HepG2 (cell line): ENCODE measurements at regions not wholly inside any gene's neighbourhood (a gene's known extent, or its start where the extent isn't known, plus 50 kb on each side); places are given as distances from the start of the nearest gene placed in this dataset.

Experiments used
- ATAC-seq: fragments of 200-7000 bp; cut with Tn5 transposase; 3 replicates; pipeline ENCODE4 v1.9.1; 2020; ENCODE audit warnings: mild to moderate bottlenecking, moderate library complexity
- BruUV-seq: library from RNA; stranded (reverse); fragments of 400-500 nt; replicated peaks from 2 replicates; lab custom pipeline; 2021; lab: Mats Ljungman, UMichigan
- CTCF ChIA-PET: fragments of 300-600 bp; formaldehyde crosslinking; extraction: SDS; loops from one replicate; lab custom pipeline; 2021; ENCODE audit warnings: low total read pairs, inconsistent platforms, low intra/inter-chr PET ratio; lab: Yijun Ruan, JAX
- POLR2A ChIA-PET: fragments of 350-600 bp; sonication (Branson Sonifier 250); formaldehyde crosslinking; loops from one replicate; lab custom pipeline; 2020; ENCODE audit warnings: antibody characterized with exemption, inconsistent platforms; lab: Yijun Ruan, JAX
- DNase-seq: peaks from one replicate; pipeline ENCODE4 v3.0.0-alpha.2; 2015; ENCODE audit warnings: low spot score
- FAIRE-seq: peaks from 3 replicates; lab custom pipeline; 2011; peaks lifted over from hg19 to GRCh38; lab: Jason Lieb, UNC
- H2AFZ ChIP-seq: one replicate; pipeline ENCODE4 v1.6.1; 2011; ENCODE audit warnings: low read length, inconsistent platforms
- H3K27ac ChIP-seq: fragments of 300-600 bp; 3 replicates; pipeline ENCODE4 v1.8.0; 2011; ENCODE audit warnings: mixed run types, mild to moderate bottlenecking, mixed read lengths, low read length, inconsistent platforms; ENCODE audit not compliant: insufficient read depth; ENCODE audit errors: extremely low read length
- H3K27me3 ChIP-seq, 2 experiments: fragments of 200-600 bp in 1 of 2; 2 replicates in 1 of 2; 3 replicates in 1 of 2; pipeline versions ENCODE4 v1.6.0 to v1.8.0; 2011; ENCODE audit warnings: low read length in 2 of 2, mild to moderate bottlenecking in 2 of 2, moderate library complexity in 2 of 2, inconsistent platforms in 1 of 2; ENCODE audit not compliant: insufficient read depth in 2 of 2, control insufficient read depth in 1 of 2
- H3K36me3 ChIP-seq, 2 experiments: fragments of 200-600 bp in 1 of 2; replicated peaks in 1 of 2; 2 replicates in 1 of 2; 3 replicates in 1 of 2; pipeline versions ENCODE4 v1.5.1 to v1.8.0; 2011; ENCODE audit warnings: low read length in 2 of 2, inconsistent platforms in 1 of 2; ENCODE audit not compliant: insufficient read depth in 2 of 2, control insufficient read depth in 1 of 2
- H3K4me1 ChIP-seq: 2 replicates; pipeline ENCODE4 v1.5.1; 2012; ENCODE audit warnings: low read length, inconsistent platforms; ENCODE audit not compliant: insufficient read depth
- H3K4me2 ChIP-seq: 2 replicates; pipeline ENCODE4 v1.6.0; 2011; ENCODE audit warnings: low read depth, low read length, inconsistent platforms
- H3K4me3 ChIP-seq, 3 experiments: fragments of 200-600 bp in 1 of 3; sonication (generic), shearing (Covaris generic) in 1 of 3; replicated peaks in 1 of 3; 2 replicates each; pipeline ENCODE4 v1.5.1; 2011 to 2016; ENCODE audit warnings: low read length in 3 of 3, inconsistent platforms in 2 of 3, low read depth in 2 of 3, mild to moderate bottlenecking in 2 of 3, control low read depth in 1 of 3, mixed read lengths in 1 of 3; ENCODE audit not compliant: insufficient read depth in 1 of 3
- H3K79me2 ChIP-seq: one replicate; pipeline ENCODE4 v1.6.1; 2011; ENCODE audit warnings: low read length, inconsistent platforms; ENCODE audit not compliant: insufficient read depth
- H3K9ac ChIP-seq: 2 replicates; pipeline ENCODE4 v1.6.0; 2011; ENCODE audit warnings: mild to moderate bottlenecking, low read depth, low read length, inconsistent platforms; ENCODE audit not compliant: insufficient read depth
- H3K9me3 ChIP-seq: 2 replicates; pipeline ENCODE4 v1.5.1; 2012; ENCODE audit warnings: mild to moderate bottlenecking, low read length
- H4K20me1 ChIP-seq: 2 replicates; pipeline ENCODE4 v1.6.0; 2011; ENCODE audit warnings: inconsistent platforms, mild to moderate bottlenecking, low read length, moderate library complexity; ENCODE audit not compliant: insufficient read depth
- CCAR2 ChIP-seq: fragments of 200-400 bp; formaldehyde crosslinking; optimal IDR thresholded peaks from 2 replicates; pipeline ENCODE3; 2018; ENCODE audit warnings: low read depth, mild to moderate bottlenecking, low read length, moderate library complexity
- HNF4A ChIP-seq: sonication (generic); formaldehyde crosslinking; IDR thresholded peaks from 2 replicates; pipeline ENCODE4 v1.4.0; 2020; ENCODE audit warnings: missing genetic modification reagents
- MIXL1 ChIP-seq: IDR thresholded peaks from 2 replicates; pipeline ENCODE4 v1.6.1; 2016
- RNF2 ChIP-seq: fragments of 450-650 bp; conservative IDR thresholded peaks from 2 replicates; pipeline ENCODE4 v1.6.1; 2016; ENCODE audit warnings: low read depth
- ZNF816 ChIP-seq: sonication (generic); formaldehyde crosslinking; IDR thresholded peaks from 2 replicates; pipeline ENCODE4 v1.8.0; 2022; ENCODE audit warnings: missing genetic modification reagents, mild to moderate bottlenecking, borderline replicate concordance
- WGBS: methylation state at CpG from one replicate; pipeline ENCODE4 v1.1.6; 2017; ENCODE audit warnings: low lambda C conversion rate; 5-methylcytosine and 5-hydroxymethylcytosine counted together
- in situ Hi-C: cut with HindIII; loops from 2 replicates; pipeline ENCODE4 v1.10.0; 2017; ENCODE audit warnings: low pct_unique_long_range_greater_than_20kb; ENCODE audit not compliant: extremely low pct_ligation_motif_present
- intact Hi-C: fragments of 100-400 bp; cut with micrococcal nuclease; formaldehyde crosslinking; loops from one replicate; pipeline ENCODE4 v1.10.0; 2022; ENCODE audit not compliant: unreplicated experiment

DNA sequence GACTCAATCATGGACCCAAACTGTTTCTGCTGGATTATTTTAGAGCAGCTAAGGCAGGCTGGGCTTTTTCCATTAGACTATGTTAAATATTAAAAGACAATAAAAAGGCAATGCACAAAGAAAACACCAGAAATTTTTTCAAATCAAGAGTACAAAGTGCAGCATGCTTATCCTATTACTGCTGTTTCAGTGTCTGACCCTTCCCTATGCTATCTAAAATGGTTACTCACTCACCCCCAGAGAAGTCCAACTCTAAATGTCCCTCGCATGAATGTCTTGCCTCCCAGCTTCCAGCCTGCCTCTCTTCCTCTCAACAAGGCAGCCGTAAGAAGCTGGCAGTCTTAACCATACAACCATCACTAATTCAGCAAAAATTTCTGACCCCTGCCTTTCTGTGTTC, 108.7 kb upstream of the SYT6 start:
- no peaks in the 10 kb centered on the region for H3K27me3 ChIP-seq
- no peak overlapping the region for H3K4me2 ChIP-seq

DNA sequence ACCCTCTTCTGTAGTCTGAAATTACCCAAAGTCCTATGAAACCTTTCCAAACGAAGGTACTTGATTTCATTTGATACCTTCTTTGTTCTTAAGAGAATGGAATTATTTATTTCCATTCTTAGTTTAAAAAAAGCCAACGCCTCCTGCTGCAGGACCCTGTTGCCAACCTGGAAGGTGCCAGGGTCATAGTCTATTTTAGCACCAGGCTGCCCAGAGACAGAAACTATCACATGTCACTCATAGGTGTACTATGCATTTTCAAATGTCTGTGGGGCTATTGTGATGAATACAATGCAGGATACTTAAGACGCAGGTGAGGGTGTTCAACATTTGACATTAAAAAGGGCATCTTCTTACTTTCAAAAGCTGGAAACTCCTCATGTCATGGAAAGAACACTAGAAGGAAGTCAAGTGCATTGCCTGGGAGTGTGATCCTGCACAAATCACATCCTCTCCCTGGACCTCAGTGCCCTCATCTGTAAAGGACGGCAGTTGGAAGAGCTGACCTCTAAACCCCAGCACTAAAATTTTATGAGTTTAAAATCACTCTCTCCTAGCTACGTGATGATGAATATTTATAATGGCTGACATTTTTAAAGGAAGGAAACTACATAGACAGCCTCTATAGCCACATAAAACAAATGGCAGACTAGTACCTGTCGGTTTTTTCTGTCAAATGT, 107.3 kb upstream of the SYT6 start:
- H4K20me1 ChIP-seq, result no peaks in the 10 kb centered on the region
- ChIA-PET CTCF (no interaction called here), POLR2A (no interaction called here)

More for the DNA sequence above, 108.7 kb upstream of the SYT6 start:
- Histone ChIP-seq H3K9me3 (no peaks in the 10 kb centered on the region), H3K27ac (no peak overlapping the region), H3K4me1 (peaks cover 14% of the 10 kb centered on the region), H2AFZ (no peak overlapping the region), H3K79me2 (no peaks in the 10 kb centered on the region), H4K20me1 (no peaks in the 10 kb centered on the region), H3K9ac (no peak overlapping the region), H3K36me3 (no peaks in the 10 kb centered on the region), H3K4me3 (no peak overlapping the region)
- CTCF ChIA-PET, result no interaction called here
- DNase-seq (no peak), ATAC-seq (no peak; the same call in 1 of the 3 replicates), FAIRE-seq (no peak)
- in situ Hi-C loops (no loop called here), intact Hi-C loops (no loop called here)
- WGBS, result 25% methylated on average over 2 of the region's 2 CpGs
- no peak for TF ChIP-seq RNF2
- 0 out of 2 replicates have a peak, but pooled peaks have one; percentile 4 for TF ChIP-seq HNF4A
- POLR2A ChIA-PET, result no interaction called here
- no TSS peak for BruUV-seq

More for the DNA sequence above, 107.3 kb upstream of the SYT6 start:
- TF ChIP-seq CCAR2, result no peak
- no peak for TF ChIP-seq ZNF816 (CRISPR knock-in tag)
- TF ChIP-seq MIXL1 (CRISPR knock-in tag), result no peak
- Histone ChIP-seq H3K4me2 (no peak overlapping the region), H3K36me3 (no peaks in the 10 kb centered on the region), H2AFZ (no peak overlapping the region), H3K27ac (no peak overlapping the region), H3K79me2 (no peaks in the 10 kb centered on the region), H3K9me3 (no peaks in the 10 kb centered on the region), H3K27me3 (no peaks in the 10 kb centered on the region), H3K4me1 (peaks cover 14% of the 10 kb centered on the region), H3K4me3 (no peak overlapping the region), H3K9ac (no peak overlapping the region)
- in situ Hi-C loops (no loop called here), intact Hi-C loops (no loop called here)
- ATAC-seq, result no peak
- WGBS, result 35% methylated on average over 6 of the region's 6 CpGs
- no peak for FAIRE-seq
- BruUV-seq, result no TSS peak
- DNase-seq, result no peak
